ENCODE measurements at regions not wholly inside any gene's neighbourhood (a gene's known extent, or its start where the extent isn't known, plus 50 kb on each side); places are given as distances from the start of the nearest gene placed in this dataset.

GRCh38 chr20:1841554-1842140 is 53.6 kb upstream of the SIRPA start:
- TF ChIP-seq, protein P1, sequence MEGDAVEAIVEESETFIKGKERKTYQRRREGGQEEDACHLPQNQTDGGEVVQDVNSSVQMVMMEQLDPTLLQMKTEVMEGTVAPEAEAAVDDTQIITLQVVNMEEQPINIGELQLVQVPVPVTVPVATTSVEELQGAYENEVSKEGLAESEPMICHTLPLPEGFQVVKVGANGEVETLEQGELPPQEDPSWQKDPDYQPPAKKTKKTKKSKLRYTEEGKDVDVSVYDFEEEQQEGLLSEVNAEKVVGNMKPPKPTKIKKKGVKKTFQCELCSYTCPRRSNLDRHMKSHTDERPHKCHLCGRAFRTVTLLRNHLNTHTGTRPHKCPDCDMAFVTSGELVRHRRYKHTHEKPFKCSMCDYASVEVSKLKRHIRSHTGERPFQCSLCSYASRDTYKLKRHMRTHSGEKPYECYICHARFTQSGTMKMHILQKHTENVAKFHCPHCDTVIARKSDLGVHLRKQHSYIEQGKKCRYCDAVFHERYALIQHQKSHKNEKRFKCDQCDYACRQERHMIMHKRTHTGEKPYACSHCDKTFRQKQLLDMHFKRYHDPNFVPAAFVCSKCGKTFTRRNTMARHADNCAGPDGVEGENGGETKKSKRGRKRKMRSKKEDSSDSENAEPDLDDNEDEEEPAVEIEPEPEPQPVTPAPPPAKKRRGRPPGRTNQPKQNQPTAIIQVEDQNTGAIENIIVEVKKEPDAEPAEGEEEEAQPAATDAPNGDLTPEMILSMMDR (IDR thresholded peaks at IDR 0.05), result no peak
- TF ChIP-seq POLR2A (IDR thresholded peaks at IDR 0.05), result no peak
